IMR-90 (cell line): ENCODE measurements at regions not wholly inside any gene's neighbourhood (a gene's known extent, or its start where the extent isn't known, plus 50 kb on each side); places are given as distances from the start of the nearest gene placed in this dataset.

Experiments
- ATAC-seq: fragments of 200-7000 bp; cut with Tn5 transposase; 2 replicates; pipeline ENCODE4 v1.9.1; 2020; ENCODE audit warnings: low read depth, mild to moderate bottlenecking, moderate library complexity
- BruUV-seq: library from RNA; stranded (reverse); fragments of 400-500 nt; replicated peaks from 2 replicates; lab custom pipeline; 2021; lab: Mats Ljungman, UMichigan
- CTCF ChIA-PET: fragments of 300-600 bp; formaldehyde crosslinking; extraction: SDS; loops from one replicate; lab custom pipeline; 2021; ENCODE audit warnings: antibody characterized with exemption; lab: Yijun Ruan, JAX
- POLR2A ChIA-PET: fragments of 300-600 bp; sonication (Branson Sonifier 250); formaldehyde crosslinking; loops from one replicate; lab custom pipeline; 2022; ENCODE audit warnings: antibody characterized with exemption; ENCODE audit not compliant: unreplicated experiment; lab: Charles Lee
- DNase-seq: peaks from one replicate; pipeline ENCODE4 v3.0.0; 2013
- H2AFZ ChIP-seq: replicated peaks from 2 replicates; pipeline ENCODE3; 2013; ENCODE audit warnings: low read length, mild to moderate bottlenecking; ENCODE audit not compliant: poor library complexity
- H2AK5ac ChIP-seq: 2 replicates; pipeline ENCODE4 v1.6.1; 2013; ENCODE audit warnings: low read depth, low read length, inconsistent platforms
- H2AK9ac ChIP-seq: replicated peaks from 2 replicates; pipeline ENCODE3; 2013; ENCODE audit warnings: mild to moderate bottlenecking, low read depth, low read length, moderate library complexity; ENCODE audit not compliant: poor library complexity
- H2BK120ac ChIP-seq: 2 replicates; pipeline ENCODE4 v1.6.1; 2013; ENCODE audit warnings: low read depth, low read length, inconsistent platforms
- H2BK15ac ChIP-seq: 3 replicates; pipeline ENCODE4 v1.6.1; 2013; ENCODE audit warnings: low read depth, low read length, inconsistent platforms
- H2BK20ac ChIP-seq: 2 replicates; pipeline ENCODE4 v1.6.1; 2013; ENCODE audit warnings: low read depth, mild to moderate bottlenecking, inconsistent platforms, low read length, moderate library complexity
- H2BK5ac ChIP-seq: 2 replicates; pipeline ENCODE4 v1.6.1; 2013; ENCODE audit warnings: mild to moderate bottlenecking, low read depth, low read length, inconsistent platforms; ENCODE audit not compliant: poor library complexity, severe bottlenecking
- H3K14ac ChIP-seq: replicated peaks from 2 replicates; pipeline ENCODE4 v1.6.1; 2013; ENCODE audit warnings: low read depth, low read length, inconsistent platforms
- H3K18ac ChIP-seq: 2 replicates; pipeline ENCODE4 v1.6.1; 2013; ENCODE audit warnings: low read depth, low read length, control low read depth
- H3K23ac ChIP-seq: 2 replicates; pipeline ENCODE4 v1.6.1; 2013; ENCODE audit warnings: low read depth, low read length, inconsistent platforms
- H3K27ac ChIP-seq: 2 replicates; pipeline ENCODE4 v1.5.1; 2013; ENCODE audit warnings: mild to moderate bottlenecking, control low read depth, low read length; ENCODE audit not compliant: insufficient read depth
- H3K27me3 ChIP-seq: 2 replicates; pipeline ENCODE4 v1.6.1; 2013; ENCODE audit warnings: low read length; ENCODE audit not compliant: control insufficient read depth, insufficient read depth
- H3K36me3 ChIP-seq: 2 replicates; pipeline ENCODE4 v1.6.1; 2013; ENCODE audit warnings: low read length, mixed read lengths; ENCODE audit not compliant: control insufficient read depth, insufficient read depth
- H3K4ac ChIP-seq: 2 replicates; pipeline ENCODE4 v1.6.1; 2013; ENCODE audit warnings: low read depth, low read length, inconsistent platforms
- H3K4me1 ChIP-seq: 2 replicates; pipeline ENCODE4 v1.6.1; 2013; ENCODE audit warnings: low read length, mixed read lengths; ENCODE audit not compliant: control insufficient read depth, insufficient read depth
- H3K4me2 ChIP-seq: 2 replicates; pipeline ENCODE4 v1.6.1; 2013; ENCODE audit warnings: low read depth, mild to moderate bottlenecking, control low read depth, low read length, moderate library complexity
- H3K4me3 ChIP-seq: 2 replicates; pipeline ENCODE4 v1.5.1; 2013; ENCODE audit warnings: low read depth, mild to moderate bottlenecking, control low read depth, low read length, moderate library complexity; ENCODE audit not compliant: insufficient read depth
- H3K56ac ChIP-seq: 2 replicates; pipeline ENCODE4 v1.6.1; 2013; ENCODE audit warnings: low read length, inconsistent platforms; ENCODE audit not compliant: insufficient read depth; ENCODE audit errors: extremely low read depth
- H3K79me1 ChIP-seq, 2 experiments: 2 replicates each; pipeline ENCODE4 v1.6.1; 2013; ENCODE audit warnings: low read length in 2 of 2, inconsistent platforms in 1 of 2, low read depth in 1 of 2
- H3K9ac ChIP-seq: 2 replicates; pipeline ENCODE4 v1.6.1; 2013; ENCODE audit warnings: low read depth, low read length, control low read depth
- H3K9me1 ChIP-seq: 2 replicates; pipeline ENCODE4 v1.6.1; 2013; ENCODE audit warnings: low read length, inconsistent platforms; ENCODE audit not compliant: insufficient read depth
- H3K9me3 ChIP-seq: 2 replicates; pipeline ENCODE4 v1.6.1; 2013; ENCODE audit warnings: low read length; ENCODE audit not compliant: control insufficient read depth, insufficient read depth
- H4K20me1 ChIP-seq: 2 replicates; pipeline ENCODE4 v1.6.1; 2013; ENCODE audit warnings: low read length, inconsistent platforms; ENCODE audit not compliant: insufficient read depth
- H4K5ac ChIP-seq: 2 replicates; pipeline ENCODE4 v1.6.1; 2013; ENCODE audit warnings: mild to moderate bottlenecking, low read depth, low read length, control low read depth
- H4K8ac ChIP-seq, 2 experiments: 2 replicates each; pipeline ENCODE4 v1.6.1; 2013; ENCODE audit warnings: low read depth in 2 of 2, low read length in 2 of 2, control low read depth in 1 of 2, inconsistent platforms in 1 of 2
- H4K91ac ChIP-seq: 2 replicates; pipeline ENCODE4 v1.6.1; 2013; ENCODE audit warnings: low read depth, low read length, inconsistent platforms; ENCODE audit not compliant: insufficient read depth
- MAFK ChIP-seq: IDR thresholded peaks from 2 replicates; pipeline ENCODE4 v1.6.1; 2012; ENCODE audit warnings: low read depth, low read length, improper control_type of control experiment
- RAD21 ChIP-seq: IDR thresholded peaks from 2 replicates; pipeline ENCODE4 v1.6.1; 2012; ENCODE audit warnings: low read length, improper control_type of control experiment
- SMC3 ChIP-seq: fragments of 150-350 bp; IDR thresholded peaks from 2 replicates; pipeline ENCODE4 v1.6.1; 2016; ENCODE audit warnings: low read depth, mild to moderate bottlenecking, antibody characterized with exemption, low read length, moderate library complexity
- whole genome bisulfite sequencing, 2 experiments: methylation state at CpG; one replicate each; pipeline versions ENCODE4 v1.1.5 to v1.1.7; 2013; ENCODE audit warnings: missing lambda C conversion rate in 2 of 2; ENCODE audit not compliant: insufficient read length in 1 of 2; ENCODE audit errors: extremely low coverage in 2 of 2; 5-methylcytosine and 5-hydroxymethylcytosine counted together
- dilution Hi-C: fragments of 300-500 bp; cut with HindIII; formaldehyde crosslinking; loops from one replicate; pipeline ENCODE4 v1.14.3; 2018; ENCODE audit warnings: low sequenced_read_pairs; ENCODE audit not compliant: unreplicated experiment
- in situ Hi-C: fragments of 300-500 bp; cut with MboI; formaldehyde crosslinking; loops from 3 replicates; pipeline ENCODE4 v1.14.3; 2019; ENCODE audit warnings: low sequenced_read_pairs, inconsistent platforms, mixed read lengths
- intact Hi-C: fragments of 100-400 bp; cut with micrococcal nuclease; formaldehyde crosslinking; loops from 2 replicates; pipeline ENCODE4 v1.10.0; 2022
- TF ChIP-seq, protein P1 (sequence below): conservative IDR thresholded peaks from 2 replicates; pipeline ENCODE4 v1.5.1; 2012; ENCODE audit warnings: mild to moderate bottlenecking, low read depth, low read length, improper control_type of control experiment

DNA sequence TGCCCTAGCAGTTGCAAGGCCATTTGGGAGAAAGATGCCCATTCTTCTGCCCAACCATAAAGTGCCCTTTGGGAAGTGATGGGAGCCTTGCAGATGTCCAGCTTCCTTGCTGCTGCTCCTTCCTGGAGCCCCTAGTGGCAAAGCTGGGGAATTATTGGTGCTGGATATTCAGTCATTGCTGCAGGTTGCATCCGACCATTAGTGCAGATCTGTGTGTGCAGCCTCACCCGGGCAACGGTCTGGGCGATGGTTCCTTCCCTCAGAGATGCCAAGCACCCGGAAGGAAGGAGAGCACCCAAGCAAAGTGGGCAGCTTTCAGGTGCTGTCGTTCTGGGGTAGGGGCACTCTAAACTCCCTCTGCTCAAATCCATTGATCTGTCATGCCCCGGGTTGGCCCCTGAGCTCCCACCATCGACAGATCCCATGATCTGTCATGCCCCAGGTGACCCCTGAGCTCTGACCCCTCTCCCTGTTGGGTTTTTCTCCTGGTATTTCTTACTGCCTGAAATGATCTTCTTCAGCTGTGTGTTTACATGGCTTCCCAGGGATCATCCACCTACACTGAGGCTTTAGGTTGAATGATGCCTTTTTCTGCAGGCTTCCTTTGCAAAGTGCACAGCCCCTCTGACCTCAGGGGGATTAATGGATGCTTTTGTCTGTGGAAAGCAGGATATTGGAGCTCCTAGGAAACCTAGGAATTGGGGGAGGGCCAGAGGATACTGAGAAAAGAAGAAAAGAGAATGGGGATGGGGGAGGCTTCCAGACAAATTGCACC, 467.5 kb downstream of the PTPRU start:
- TF ChIP-seq MAFK (no peak), RAD21 (peak; percentile 69), SMC3 (peak; percentile 64)
- TF ChIP-seq, protein P1, sequence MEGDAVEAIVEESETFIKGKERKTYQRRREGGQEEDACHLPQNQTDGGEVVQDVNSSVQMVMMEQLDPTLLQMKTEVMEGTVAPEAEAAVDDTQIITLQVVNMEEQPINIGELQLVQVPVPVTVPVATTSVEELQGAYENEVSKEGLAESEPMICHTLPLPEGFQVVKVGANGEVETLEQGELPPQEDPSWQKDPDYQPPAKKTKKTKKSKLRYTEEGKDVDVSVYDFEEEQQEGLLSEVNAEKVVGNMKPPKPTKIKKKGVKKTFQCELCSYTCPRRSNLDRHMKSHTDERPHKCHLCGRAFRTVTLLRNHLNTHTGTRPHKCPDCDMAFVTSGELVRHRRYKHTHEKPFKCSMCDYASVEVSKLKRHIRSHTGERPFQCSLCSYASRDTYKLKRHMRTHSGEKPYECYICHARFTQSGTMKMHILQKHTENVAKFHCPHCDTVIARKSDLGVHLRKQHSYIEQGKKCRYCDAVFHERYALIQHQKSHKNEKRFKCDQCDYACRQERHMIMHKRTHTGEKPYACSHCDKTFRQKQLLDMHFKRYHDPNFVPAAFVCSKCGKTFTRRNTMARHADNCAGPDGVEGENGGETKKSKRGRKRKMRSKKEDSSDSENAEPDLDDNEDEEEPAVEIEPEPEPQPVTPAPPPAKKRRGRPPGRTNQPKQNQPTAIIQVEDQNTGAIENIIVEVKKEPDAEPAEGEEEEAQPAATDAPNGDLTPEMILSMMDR = peak; percentile 74
- Histone ChIP-seq H3K9ac (no peak overlapping the region), H4K91ac (no peak overlapping the region), H2AFZ (no peak overlapping the region), H3K27me3 (no peaks in the 10 kb centered on the region; the same call in 1 of the 2 replicates), H3K9me1 (no peaks in the 10 kb centered on the region), H3K14ac (no peak overlapping the region), H3K23ac (no peak overlapping the region), H2AK5ac (no peak overlapping the region), H3K79me1 (no peaks in the 10 kb centered on the region), H4K5ac (no peak overlapping the region), H4K20me1 (no peaks in the 10 kb centered on the region), H3K4me3 (no peak overlapping the region), H3K36me3 (no peaks in the 10 kb centered on the region), H3K4me1 (peaks cover 4% of the 10 kb centered on the region), H3K27ac (no peak overlapping the region), H3K4ac (no peak overlapping the region), H2AK9ac (no peak overlapping the region), H2BK15ac (no peak overlapping the region), H3K9me3 (no peaks in the 10 kb centered on the region), H2BK120ac (no peak overlapping the region), H3K4me2 (no peak overlapping the region), H4K8ac (no peak overlapping the region), H2BK5ac (no peak overlapping the region), H2BK20ac (no peak overlapping the region), H3K56ac (no peak overlapping the region), H3K18ac (no peak overlapping the region)
- 23% methylated on average over 8 of the region's 8 CpGs; no CpG with 5 or more reads in 1 of the 2 experiments for WGBS, 2 experiments
- no TSS peak for BruUV-seq
- CTCF ChIA-PET = interaction anchor here (0.6 to 2.8 kb wide), 12 partner anchors 10 to 464 kb away, joined by 3 to 18 read pairs (median 3); no protein-coding TSS in a partner anchor
- intact Hi-C loops (loop anchor here (5.0 kb wide), 2 partner anchors 191 to 461 kb away; no protein-coding TSS in a partner anchor), in situ Hi-C loops (loop anchor here (10.0 kb wide), 2 partner anchors 459 to 1001 kb away; no protein-coding TSS in a partner anchor), dilution Hi-C loops (no loop called here)
- ATAC-seq (peak; percentile 76), DNase-seq (peak; percentile 54)
- POLR2A ChIA-PET = no interaction called here
